Adipose tissue (tissue), 3 donors: ENCODE measurements at regions not wholly inside any gene's neighbourhood (a gene's known extent, or its start where the extent isn't known, plus 50 kb on each side); places are given as distances from the start of the nearest gene placed in this dataset.

Source experiments
- H3K27ac ChIP-seq: one replicate; pipeline ENCODE4 v1.5.1; 2013; ENCODE audit warnings: low read depth, low read length
- WGBS, 3 donors: extraction: QIAGEN DNeasy Blood & Tissue Kit; methylation state at CpG; one replicate each; pipeline ENCODE4 v1.1.7; 2013; 5-methylcytosine and 5-hydroxymethylcytosine counted together
- donor health status: healthy with polysubstance abuse.
- donor health status: Bipolar disorder and iron deficiency.
- donor health status: healthy.

GRCh38 chr17:77606146-77606864 is 352.2 kb upstream of the TNRC6C start:
- H3K27ac ChIP-seq: no peak overlapping the region
- 77 to 95% (median 83%) methylated on average over 12 of the region's 12 CpGs for WGBS, 3 donors

DNA sequence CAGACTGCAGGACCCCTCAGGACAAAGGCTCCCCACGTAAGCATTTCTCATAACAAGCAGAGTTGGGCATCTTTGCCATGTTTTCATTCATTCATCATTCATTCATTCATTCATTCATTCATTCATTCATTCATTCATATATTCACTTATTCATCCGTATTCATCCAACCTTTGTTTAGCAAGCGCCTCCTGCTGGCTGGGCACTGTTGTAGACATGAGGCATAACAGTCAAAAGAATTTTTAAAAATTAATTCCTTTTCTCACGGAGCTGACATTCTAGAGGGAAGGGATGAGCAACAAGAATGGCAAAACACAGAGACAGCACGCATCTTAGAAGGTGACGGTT is 351.7 kb upstream of the TNRC6C start:
- H3K27ac ChIP-seq: no peak overlapping the region
- 75 to 91% (median 78%) methylated on average over 6 of the region's 6 CpGs for WGBS, 3 donors

GRCh38 chr17:77607606-77608005 is 350.9 kb upstream of the TNRC6C start:
- WGBS, 3 donors: 66 to 94% (median 87%) methylated on average over 8 of the region's 8 CpGs
- H3K27ac ChIP-seq: no peak overlapping the region

DNA sequence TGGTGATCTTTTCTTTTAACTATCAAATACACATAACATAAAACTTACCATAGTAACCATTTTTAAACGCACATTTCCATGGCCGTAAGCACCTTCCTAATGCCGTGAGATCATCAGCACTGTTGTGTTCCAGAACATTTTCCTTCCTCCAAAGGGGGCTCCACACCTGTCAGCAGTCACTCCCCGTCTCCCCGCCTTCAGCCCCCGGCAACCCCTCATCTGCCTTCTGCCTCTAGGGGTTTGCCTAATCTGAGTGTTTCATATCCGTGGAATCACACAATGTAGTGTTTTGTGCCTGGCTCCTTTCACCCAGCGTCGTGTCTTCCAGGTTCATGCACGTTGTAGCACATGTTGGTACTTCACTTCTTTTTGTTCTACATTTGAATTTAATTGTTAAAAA is 350.1 kb upstream of the TNRC6C start:
- H3K27ac ChIP-seq: no peak overlapping the region
- WGBS, 3 donors: 84 to 95% (median 94%) methylated on average over 10 of the region's 10 CpGs

DNA sequence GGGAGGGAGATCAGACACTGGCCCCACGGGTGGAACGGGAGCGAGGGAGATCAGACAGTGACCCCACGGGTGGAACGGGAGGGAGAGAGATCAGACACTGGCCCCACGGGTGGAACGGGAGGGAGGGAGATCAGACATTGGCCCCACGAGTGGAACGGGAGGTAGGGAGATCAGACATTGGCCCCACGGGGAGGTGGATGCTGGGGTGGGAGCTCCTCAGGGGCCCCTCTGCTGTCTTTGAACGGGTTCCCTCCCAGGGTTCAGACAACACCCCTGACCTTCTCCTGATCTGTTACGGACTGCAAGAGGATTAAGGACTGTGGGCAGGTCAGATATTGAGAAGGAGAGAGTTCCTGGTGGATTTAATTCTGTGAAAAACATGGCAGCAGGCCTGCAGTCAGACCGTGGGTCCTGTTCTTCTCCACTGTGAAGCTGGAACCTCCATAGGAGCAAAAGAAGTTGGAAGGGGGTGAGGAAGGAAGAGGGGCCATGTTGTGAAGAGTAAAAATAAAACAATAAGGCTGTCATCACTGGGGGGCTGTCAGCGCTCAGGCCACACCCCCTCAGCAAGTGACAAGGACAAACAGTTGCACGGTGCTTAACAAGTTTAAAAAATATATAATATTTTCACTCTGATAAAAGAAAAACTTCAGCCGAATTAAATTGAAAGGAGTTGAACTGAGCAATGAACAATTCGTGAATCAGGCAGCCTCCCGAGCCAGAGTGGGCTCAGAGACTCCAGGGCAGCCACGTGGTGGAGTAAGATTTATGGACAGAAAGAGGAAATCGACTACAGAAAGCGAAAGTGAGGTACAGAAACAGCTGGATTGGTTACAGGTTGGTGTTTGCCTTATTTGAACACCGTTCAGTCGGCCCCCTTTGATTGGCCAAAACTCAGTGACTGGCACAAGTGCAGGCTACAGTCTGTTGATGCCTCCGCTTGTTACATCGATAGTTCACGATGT is 348.7 kb upstream of the TNRC6C start:
- WGBS, 3 donors: 53 to 59% (median 58%) methylated on average over 26 of the region's 26 CpGs

GRCh38 chr17:77610518-77610893 is 348.0 kb upstream of the TNRC6C start:
- WGBS, 3 donors: 49 to 64% (median 59%) methylated on average over 5 of the region's 5 CpGs
- H3K27ac ChIP-seq: no peak overlapping the region

More for the DNA sequence above, 348.7 kb upstream of the TNRC6C start:
- no peak overlapping the region for H3K27ac ChIP-seq

GRCh38 chr17:77610972-77611521 is 347.5 kb upstream of the TNRC6C start:
- WGBS, 3 donors: 36 to 46% (median 41%) methylated on average over 9 of the region's 9 CpGs
- no peak overlapping the region for H3K27ac ChIP-seq

DNA sequence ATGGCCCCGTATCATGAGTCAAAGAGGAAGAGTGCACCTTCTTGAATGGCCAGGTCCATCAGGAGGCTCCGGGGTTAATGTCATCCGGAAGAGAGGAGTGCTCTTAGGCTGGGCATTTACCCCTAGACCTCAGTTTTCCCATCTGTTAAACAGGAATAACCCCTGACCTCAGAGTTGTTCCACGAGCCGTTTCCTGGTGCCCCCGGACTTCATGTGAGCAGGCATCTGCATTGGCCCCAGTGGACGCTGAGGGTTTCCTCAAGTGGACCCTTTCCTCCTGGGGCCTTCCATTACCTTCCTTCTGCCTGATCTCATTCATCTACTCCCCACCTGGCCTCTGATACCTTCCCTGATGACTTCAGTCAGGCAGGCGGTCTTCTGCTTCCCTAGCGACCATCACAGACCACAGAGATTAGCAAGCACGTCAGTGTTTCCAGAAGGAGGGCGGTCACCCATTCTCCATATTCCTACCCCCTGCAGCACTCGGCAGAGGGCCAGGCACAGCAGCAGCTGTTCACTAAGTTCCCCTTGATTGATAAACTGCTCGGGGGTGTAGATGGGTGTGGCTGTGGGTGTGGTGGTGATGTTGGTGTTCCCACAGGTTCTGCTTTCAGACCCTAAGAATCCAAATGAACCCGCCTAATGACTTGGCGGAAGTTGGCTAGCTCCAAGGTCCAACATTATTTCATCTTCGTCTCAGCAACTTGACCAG is 346.6 kb upstream of the TNRC6C start:
- no peak overlapping the region for H3K27ac ChIP-seq

GRCh38 chr17:77613218-77613617 is 345.3 kb upstream of the TNRC6C start:
- WGBS, 3 donors: 60 to 70% (median 66%) methylated on average over 7 of the region's 7 CpGs
- H3K27ac ChIP-seq: no peak overlapping the region

More for the DNA sequence above, 346.6 kb upstream of the TNRC6C start:
- 80 to 91% (median 90%) methylated on average over 16 of the region's 16 CpGs for WGBS, 3 donors

GRCh38 chr17:77613627-77614026 is 344.9 kb upstream of the TNRC6C start:
- 73 to 86% (median 79%) methylated on average over 8 of the region's 8 CpGs for WGBS, 3 donors
- H3K27ac ChIP-seq: no peak overlapping the region

DNA sequence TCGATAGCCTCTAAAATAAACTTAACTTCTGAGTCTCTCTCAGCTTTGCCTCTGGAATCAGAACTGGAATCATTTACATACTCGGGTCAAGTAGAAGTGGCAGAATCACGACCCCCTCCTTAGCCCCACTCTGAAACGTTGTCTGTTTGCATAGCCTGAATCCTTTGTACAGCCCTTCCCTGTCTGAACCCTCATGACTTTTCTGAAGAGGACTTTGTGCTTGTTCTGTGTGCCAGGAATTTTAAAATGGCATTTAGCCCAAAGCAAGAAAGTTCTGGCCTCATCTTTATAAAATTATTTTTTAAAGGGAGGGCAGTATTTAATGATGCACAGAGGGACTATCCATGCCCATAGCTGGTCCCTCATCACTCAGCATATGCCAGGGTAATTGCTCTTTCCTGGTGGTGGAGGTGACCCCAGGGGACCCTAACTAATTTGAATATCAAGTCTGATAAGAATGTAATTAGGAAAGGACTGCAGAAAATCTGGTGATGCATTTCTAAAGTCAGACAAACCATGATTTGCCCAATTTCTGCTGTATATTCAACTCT is 342.7 kb upstream of the TNRC6C start:
- 25 to 49% (median 42%) methylated on average over 4 of the region's 4 CpGs for WGBS, 3 donors
- no peak overlapping the region for H3K27ac ChIP-seq

GRCh38 chr17:77616254-77616731 is 342.2 kb upstream of the TNRC6C start:
- H3K27ac ChIP-seq: no peak overlapping the region
- WGBS, 3 donors: 27 to 56% (median 44%) methylated on average over 3 of the region's 3 CpGs

GRCh38 chr17:77617516-77617915 is 341.0 kb upstream of the TNRC6C start:
- no peak overlapping the region for H3K27ac ChIP-seq
- WGBS, 3 donors: 69 to 89% (median 87%) methylated on average over 8 of the region's 8 CpGs

DNA sequence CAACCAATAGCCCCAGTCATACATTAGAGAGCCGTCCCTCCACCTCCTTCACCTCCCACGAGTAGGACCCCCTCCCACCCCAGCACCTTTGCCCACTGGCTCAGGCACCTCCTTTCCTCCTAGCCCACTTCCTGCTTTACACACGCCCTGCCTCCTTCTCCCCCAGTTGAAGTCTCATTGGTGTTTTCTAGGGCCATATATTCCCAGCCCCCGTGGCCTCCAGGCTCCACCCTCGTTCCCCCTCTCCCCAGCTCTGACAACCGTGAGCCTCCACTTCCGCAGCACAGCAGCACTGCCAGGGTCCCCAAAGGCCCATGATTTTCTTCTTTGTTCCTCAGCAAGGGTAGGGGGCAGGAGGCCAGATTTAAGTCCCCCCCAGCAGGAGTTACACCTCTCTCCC is 340.3 kb upstream of the TNRC6C start:
- 48 to 73% (median 66%) methylated on average over 7 of the region's 7 CpGs for WGBS, 3 donors

GRCh38 chr17:77618731-77619130 is 339.8 kb upstream of the TNRC6C start:
- no peak overlapping the region for H3K27ac ChIP-seq
- WGBS, 3 donors: 84 to 98% (median 92%) methylated on average over 11 of the region's 11 CpGs

More for the DNA sequence above, 340.3 kb upstream of the TNRC6C start:
- no peak overlapping the region for H3K27ac ChIP-seq

DNA sequence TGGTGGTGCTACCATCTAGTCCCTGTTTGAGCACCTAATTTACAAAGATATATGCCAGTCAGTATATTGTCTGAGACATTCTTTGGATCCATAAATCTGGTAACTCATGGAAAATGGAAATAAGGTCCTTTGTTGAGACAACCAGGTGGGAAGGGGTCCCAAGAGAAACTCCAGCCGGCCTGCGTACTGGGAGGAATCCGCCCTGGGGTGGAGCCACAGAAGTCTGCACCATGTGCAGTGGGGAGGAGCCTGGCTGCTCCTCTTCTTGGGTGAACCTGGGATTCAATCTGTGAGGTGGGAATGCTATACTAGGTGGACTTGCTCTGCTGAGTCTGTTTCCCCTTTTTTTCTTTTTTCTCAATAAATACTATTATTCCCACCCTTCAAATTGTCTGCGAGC is 339.2 kb upstream of the TNRC6C start:
- no peak overlapping the region for H3K27ac ChIP-seq
- WGBS, 3 donors: 82 to 96% (median 93%) methylated on average over 4 of the region's 4 CpGs

GRCh38 chr17:77619851-77620250 is 338.7 kb upstream of the TNRC6C start:
- WGBS, 3 donors: 82 to 86% (median 85%) methylated on average over 5 of the region's 5 CpGs
- H3K27ac ChIP-seq: no peak overlapping the region

- no peak overlapping the region for H3K27ac ChIP-seq
- WGBS, 3 donors: 70 to 85% (median 81%) methylated on average over 5 of the region's 5 CpGs
These were observed 338.2 kb upstream of the TNRC6C start for GRCh38 chr17:77620282-77620681.
